ENCODE measurements at regions not wholly inside any gene's neighbourhood (a gene's known extent, or its start where the extent isn't known, plus 50 kb on each side); places are given as distances from the start of the nearest gene placed in this dataset.

DNA sequence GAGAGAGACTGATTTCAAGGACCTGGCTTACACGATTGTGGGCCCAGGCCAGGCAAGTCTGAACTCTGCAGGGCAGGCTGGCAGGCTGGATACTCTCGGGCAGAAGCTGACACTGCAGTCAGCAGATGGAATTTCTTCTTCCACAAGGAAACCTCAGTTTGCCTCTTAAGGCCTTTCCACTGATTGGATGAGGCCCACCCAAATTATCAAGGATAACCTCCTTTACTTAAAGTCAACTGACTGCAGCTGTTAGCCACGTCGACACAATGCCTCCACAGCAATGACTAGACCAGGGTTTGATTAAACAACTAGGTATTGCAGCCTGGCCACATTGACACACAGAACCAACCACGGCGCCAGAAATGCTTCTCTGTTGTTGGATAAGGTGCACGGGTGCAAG lies 130.5 kb downstream of the PSMG1 start:
- ATAC-seq: no peak
- TF ChIP-seq GLIS3 (CRISPR knock-in tag; IDR thresholded peaks at IDR 0.05) (no peak), PPARA (CRISPR knock-in tag; IDR thresholded peaks at IDR 0.05; ENCODE audit: borderline replicate concordance) (no peak), ZNF70 (CRISPR knock-in tag; IDR thresholded peaks at IDR 0.05) (no peak), BACH2 (CRISPR knock-in tag; IDR thresholded peaks at IDR 0.05; ENCODE audit: borderline replicate concordance) (no peak), ZNF8 (CRISPR knock-in tag; IDR thresholded peaks at IDR 0.05) (no peak), CSDC2 (CRISPR knock-in tag; IDR thresholded peaks at IDR 0.05) (no peak), ZFP30 (CRISPR knock-in tag; IDR thresholded peaks at IDR 0.05) (no peak), OSR1 (CRISPR knock-in tag; IDR thresholded peaks at IDR 0.05) (no peak)
- TF ChIP-seq, protein P1, sequence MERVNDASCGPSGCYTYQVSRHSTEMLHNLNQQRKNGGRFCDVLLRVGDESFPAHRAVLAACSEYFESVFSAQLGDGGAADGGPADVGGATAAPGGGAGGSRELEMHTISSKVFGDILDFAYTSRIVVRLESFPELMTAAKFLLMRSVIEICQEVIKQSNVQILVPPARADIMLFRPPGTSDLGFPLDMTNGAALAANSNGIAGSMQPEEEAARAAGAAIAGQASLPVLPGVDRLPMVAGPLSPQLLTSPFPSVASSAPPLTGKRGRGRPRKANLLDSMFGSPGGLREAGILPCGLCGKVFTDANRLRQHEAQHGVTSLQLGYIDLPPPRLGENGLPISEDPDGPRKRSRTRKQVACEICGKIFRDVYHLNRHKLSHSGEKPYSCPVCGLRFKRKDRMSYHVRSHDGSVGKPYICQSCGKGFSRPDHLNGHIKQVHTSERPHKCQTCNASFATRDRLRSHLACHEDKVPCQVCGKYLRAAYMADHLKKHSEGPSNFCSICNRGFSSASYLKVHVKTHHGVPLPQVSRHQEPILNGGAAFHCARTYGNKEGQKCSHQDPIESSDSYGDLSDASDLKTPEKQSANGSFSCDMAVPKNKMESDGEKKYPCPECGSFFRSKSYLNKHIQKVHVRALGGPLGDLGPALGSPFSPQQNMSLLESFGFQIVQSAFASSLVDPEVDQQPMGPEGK (CRISPR knock-in tag; IDR thresholded peaks at IDR 0.05; ENCODE audit: borderline replicate concordance): no peak
- TF ChIP-seq, protein P2, sequence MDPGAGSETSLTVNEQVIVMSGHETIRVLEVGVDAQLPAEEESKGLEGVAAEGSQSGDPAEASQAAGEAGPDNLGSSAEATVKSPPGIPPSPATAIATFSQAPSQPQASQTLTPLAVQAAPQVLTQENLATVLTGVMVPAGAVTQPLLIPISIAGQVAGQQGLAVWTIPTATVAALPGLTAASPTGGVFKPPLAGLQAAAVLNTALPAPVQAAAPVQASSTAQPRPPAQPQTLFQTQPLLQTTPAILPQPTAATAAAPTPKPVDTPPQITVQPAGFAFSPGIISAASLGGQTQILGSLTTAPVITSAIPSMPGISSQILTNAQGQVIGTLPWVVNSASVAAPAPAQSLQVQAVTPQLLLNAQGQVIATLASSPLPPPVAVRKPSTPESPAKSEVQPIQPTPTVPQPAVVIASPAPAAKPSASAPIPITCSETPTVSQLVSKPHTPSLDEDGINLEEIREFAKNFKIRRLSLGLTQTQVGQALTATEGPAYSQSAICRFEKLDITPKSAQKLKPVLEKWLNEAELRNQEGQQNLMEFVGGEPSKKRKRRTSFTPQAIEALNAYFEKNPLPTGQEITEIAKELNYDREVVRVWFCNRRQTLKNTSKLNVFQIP (CRISPR knock-in tag; IDR thresholded peaks at IDR 0.05; ENCODE audit: borderline replicate concordance, low read depth): no peak
- TF ChIP-seq, protein P3, sequence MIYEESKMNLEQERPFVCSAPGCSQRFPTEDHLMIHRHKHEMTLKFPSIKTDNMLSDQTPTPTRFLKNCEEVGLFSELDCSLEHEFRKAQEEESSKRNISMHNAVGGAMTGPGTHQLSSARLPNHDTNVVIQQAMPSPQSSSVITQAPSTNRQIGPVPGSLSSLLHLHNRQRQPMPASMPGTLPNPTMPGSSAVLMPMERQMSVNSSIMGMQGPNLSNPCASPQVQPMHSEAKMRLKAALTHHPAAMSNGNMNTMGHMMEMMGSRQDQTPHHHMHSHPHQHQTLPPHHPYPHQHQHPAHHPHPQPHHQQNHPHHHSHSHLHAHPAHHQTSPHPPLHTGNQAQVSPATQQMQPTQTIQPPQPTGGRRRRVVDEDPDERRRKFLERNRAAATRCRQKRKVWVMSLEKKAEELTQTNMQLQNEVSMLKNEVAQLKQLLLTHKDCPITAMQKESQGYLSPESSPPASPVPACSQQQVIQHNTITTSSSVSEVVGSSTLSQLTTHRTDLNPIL (CRISPR knock-in tag; IDR thresholded peaks at IDR 0.05; ENCODE audit: low read depth): no peak

DNA sequence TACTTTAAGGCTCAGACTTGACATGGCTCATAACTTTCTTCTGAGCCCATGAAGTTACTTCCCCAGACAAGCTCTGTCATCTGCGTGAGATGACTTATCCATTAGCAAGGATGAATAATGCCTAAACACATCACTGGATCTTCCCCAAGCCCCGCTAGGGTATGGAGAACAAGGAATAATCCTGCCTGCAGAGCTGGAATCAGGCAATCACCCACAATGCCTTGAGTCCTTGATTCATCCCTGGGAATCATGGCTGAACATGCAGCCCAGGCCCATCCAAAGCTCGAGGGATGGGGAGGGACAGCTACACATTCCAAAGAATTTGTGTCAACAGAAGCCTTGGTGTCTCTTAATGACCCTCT lies 131.7 kb downstream of the PSMG1 start:
- peak; percentile 40; the same call in 2 of the 3 replicates for ATAC-seq
- TF ChIP-seq ZFP30 (CRISPR knock-in tag; IDR thresholded peaks at IDR 0.05): no peak
- no peak for TF ChIP-seq ZC3H10 (CRISPR knock-in tag; IDR thresholded peaks at IDR 0.05)

DNA sequence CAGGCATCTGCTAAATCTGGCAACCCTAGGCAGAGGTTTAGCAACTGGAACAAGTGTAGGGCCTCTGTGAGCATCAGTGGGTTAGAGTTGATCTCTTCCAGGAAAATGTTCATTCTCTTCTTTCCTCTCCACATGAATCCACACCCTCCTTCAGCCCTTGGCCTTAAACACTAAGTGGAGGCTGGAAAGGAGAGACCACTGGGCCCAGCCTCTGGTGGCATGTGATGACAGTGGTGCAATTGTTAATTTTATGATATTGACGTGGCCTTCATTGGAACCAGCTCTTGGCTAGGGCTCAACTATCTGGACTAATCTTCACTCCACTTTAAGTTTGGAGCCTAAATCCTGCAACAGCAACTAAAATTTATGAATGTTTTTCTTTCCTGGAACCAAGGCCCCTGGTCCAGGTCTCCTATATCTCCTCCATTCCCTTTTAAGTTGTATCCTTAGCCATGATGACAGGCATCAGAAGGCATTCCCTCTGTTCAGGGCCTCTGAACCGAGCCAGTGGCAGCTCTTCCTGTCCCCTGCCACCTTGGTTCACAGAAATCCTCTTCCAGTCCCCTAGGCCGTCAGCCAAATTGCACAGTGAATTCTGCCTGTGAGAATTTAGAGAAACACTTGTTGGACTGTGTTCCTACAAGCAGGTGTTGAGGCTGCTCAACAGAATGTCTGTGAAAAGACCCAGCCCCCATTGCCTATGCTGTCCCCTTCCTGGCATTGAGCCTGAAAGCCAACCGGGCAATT lies 132.2 kb downstream of the PSMG1 start:
- ATAC-seq: no peak
- TF ChIP-seq, protein P1 (CRISPR knock-in tag; IDR thresholded peaks at IDR 0.05; ENCODE audit: borderline replicate concordance): no peak
- no peak for TF ChIP-seq BACH2 (CRISPR knock-in tag; IDR thresholded peaks at IDR 0.05; ENCODE audit: borderline replicate concordance)
- no peak for TF ChIP-seq SNAI2 (CRISPR knock-in tag; IDR thresholded peaks at IDR 0.05)
- TF ChIP-seq GLIS3 (CRISPR knock-in tag; IDR thresholded peaks at IDR 0.05): no peak
- no peak for TF ChIP-seq ESRRG (CRISPR knock-in tag; IDR thresholded peaks at IDR 0.05)
- TF ChIP-seq TCF4 (CRISPR knock-in tag; IDR thresholded peaks at IDR 0.05; ENCODE audit: borderline replicate concordance): no peak
- no peak for TF ChIP-seq ZNF8 (CRISPR knock-in tag; IDR thresholded peaks at IDR 0.05)
- TF ChIP-seq, protein P4, sequence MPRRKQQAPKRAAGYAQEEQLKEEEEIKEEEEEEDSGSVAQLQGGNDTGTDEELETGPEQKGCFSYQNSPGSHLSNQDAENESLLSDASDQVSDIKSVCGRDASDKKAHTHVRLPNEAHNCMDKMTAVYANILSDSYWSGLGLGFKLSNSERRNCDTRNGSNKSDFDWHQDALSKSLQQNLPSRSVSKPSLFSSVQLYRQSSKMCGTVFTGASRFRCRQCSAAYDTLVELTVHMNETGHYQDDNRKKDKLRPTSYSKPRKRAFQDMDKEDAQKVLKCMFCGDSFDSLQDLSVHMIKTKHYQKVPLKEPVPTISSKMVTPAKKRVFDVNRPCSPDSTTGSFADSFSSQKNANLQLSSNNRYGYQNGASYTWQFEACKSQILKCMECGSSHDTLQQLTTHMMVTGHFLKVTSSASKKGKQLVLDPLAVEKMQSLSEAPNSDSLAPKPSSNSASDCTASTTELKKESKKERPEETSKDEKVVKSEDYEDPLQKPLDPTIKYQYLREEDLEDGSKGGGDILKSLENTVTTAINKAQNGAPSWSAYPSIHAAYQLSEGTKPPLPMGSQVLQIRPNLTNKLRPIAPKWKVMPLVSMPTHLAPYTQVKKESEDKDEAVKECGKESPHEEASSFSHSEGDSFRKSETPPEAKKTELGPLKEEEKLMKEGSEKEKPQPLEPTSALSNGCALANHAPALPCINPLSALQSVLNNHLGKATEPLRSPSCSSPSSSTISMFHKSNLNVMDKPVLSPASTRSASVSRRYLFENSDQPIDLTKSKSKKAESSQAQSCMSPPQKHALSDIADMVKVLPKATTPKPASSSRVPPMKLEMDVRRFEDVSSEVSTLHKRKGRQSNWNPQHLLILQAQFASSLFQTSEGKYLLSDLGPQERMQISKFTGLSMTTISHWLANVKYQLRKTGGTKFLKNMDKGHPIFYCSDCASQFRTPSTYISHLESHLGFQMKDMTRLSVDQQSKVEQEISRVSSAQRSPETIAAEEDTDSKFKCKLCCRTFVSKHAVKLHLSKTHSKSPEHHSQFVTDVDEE (CRISPR knock-in tag; IDR thresholded peaks at IDR 0.05): no peak

DNA sequence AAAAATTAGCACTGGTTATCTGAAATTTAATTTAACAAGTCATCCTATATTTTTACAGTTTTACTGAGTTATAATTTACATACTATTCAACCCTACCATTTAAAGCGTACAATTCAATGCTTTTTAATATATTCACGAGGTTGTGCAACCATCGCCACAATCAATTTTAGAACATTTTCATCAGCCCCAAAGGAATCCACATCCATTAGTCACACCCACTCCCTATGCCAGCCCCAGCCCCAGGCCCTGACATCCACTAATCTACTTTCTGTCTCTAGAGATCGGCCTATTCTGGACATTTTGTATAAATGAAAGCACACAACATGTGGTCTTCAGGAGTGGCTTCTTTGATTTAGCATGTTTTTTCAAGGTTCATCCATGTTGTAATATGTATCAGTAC lies 134.7 kb downstream of the PSMG1 start:
- TF ChIP-seq, protein P3 (CRISPR knock-in tag; IDR thresholded peaks at IDR 0.05; ENCODE audit: low read depth): no peak
- no peak for ATAC-seq
